GM12878 (cell line): ENCODE measurements at regions not wholly inside any gene's neighbourhood (a gene's known extent, or its start where the extent isn't known, plus 50 kb on each side); places are given as distances from the start of the nearest gene placed in this dataset.

Experiments
- ATAC-seq: fragments of 200-7000 bp; cut with Tn5 transposase; 3 replicates; pipeline ENCODE4 v1.9.1; 2020; ENCODE audit warnings: mild to moderate bottlenecking, moderate library complexity
- BruUV-seq: library from RNA; stranded (reverse); fragments of 400-500 nt; replicated peaks from 2 replicates; lab custom pipeline; 2021; lab: Mats Ljungman, UMichigan
- CTCF ChIA-PET: fragments of 300-600 bp; sonication (Branson Sonifier 250); formaldehyde crosslinking; extraction: SDS; loops from one replicate; lab custom pipeline; 2021; ENCODE audit warnings: inconsistent platforms; lab: Yijun Ruan, JAX
- POLR2A ChIA-PET: fragments of 350-600 bp; formaldehyde crosslinking; extraction: SDS; loops from one replicate; lab custom pipeline; 2021; ENCODE audit warnings: inconsistent platforms; lab: Charles Lee
- RAD21 ChIA-PET: fragments of 300-600 bp; sonication (Branson Sonifier 250); formaldehyde crosslinking; loops from one replicate; lab custom pipeline; 2023; ENCODE audit warnings: antibody characterized with exemption; ENCODE audit not compliant: unreplicated experiment; lab: Charles Lee
- SMC1A ChIA-PET: fragments of 300-600 bp; sonication (Branson Sonifier 250); formaldehyde crosslinking; loops from one replicate; lab custom pipeline; 2023; ENCODE audit not compliant: unreplicated experiment, uncharacterized antibody; lab: Charles Lee
- DNase-seq: peaks from one replicate; pipeline ENCODE4 v3.0.0-alpha.2; 2011; ENCODE audit warnings: low read depth, low spot score
- FAIRE-seq: peaks from 3 replicates; lab custom pipeline; 2011; peaks lifted over from hg19 to GRCh38; lab: Jason Lieb, UNC
- H2AFZ ChIP-seq: 2 replicates; pipeline ENCODE4 v1.6.0; 2011; ENCODE audit warnings: low read depth, low read length, control low read depth; ENCODE audit not compliant: control insufficient read depth
- H3K27ac ChIP-seq: 2 replicates; pipeline ENCODE4 v1.5.1; 2011; ENCODE audit warnings: control low read depth; ENCODE audit not compliant: control insufficient read depth, insufficient read depth
- H3K27me3 ChIP-seq, 2 experiments: replicated peaks in 1 of 2; 2 replicates each; pipeline versions ENCODE4 v1.6.0 to v1.6.1; 2011; ENCODE audit warnings: low read length in 1 of 2; ENCODE audit not compliant: control insufficient read depth in 2 of 2, insufficient read depth in 2 of 2
- H3K36me3 ChIP-seq, 2 experiments: 2 replicates each; pipeline ENCODE4 v1.5.1; 2011; ENCODE audit warnings: low read length in 1 of 2; ENCODE audit not compliant: control insufficient read depth in 2 of 2, insufficient read depth in 2 of 2
- H3K4me1 ChIP-seq: 2 replicates; pipeline ENCODE4 v1.6.1; 2011; ENCODE audit warnings: mild to moderate bottlenecking, low read length, moderate library complexity, mixed read lengths; ENCODE audit not compliant: control insufficient read depth, insufficient read depth
- H3K4me2 ChIP-seq: 2 replicates; pipeline ENCODE4 v1.6.0; 2011; ENCODE audit warnings: control low read depth; ENCODE audit not compliant: control insufficient read depth, insufficient read depth
- H3K4me3 ChIP-seq: fragments of 200-600 bp; sonication (generic); 2 replicates; pipeline ENCODE4 v1.5.1; 2016
- H3K79me2 ChIP-seq: 2 replicates; pipeline ENCODE4 v1.6.0; 2011; ENCODE audit warnings: low read length; ENCODE audit not compliant: control insufficient read depth, insufficient read depth
- H3K9ac ChIP-seq: 2 replicates; pipeline ENCODE4 v1.8.0; 2011; ENCODE audit warnings: low read length, control low read depth, mixed read lengths; ENCODE audit not compliant: control insufficient read depth, insufficient read depth
- H3K9me3 ChIP-seq: replicated peaks from 3 replicates; pipeline ENCODE4 v1.5.1; 2011; ENCODE audit warnings: mild to moderate bottlenecking, low read length; ENCODE audit not compliant: control insufficient read depth, insufficient read depth
- H4K20me1 ChIP-seq: 2 replicates; pipeline ENCODE4 v1.6.0; 2011; ENCODE audit not compliant: control insufficient read depth, insufficient read depth
- CHD4 ChIP-seq: fragments of 200-600 bp; sonication (generic); IDR thresholded peaks from 2 replicates; pipeline ENCODE4 v1.6.1; 2016; ENCODE audit warnings: mild to moderate bottlenecking
- JUNB ChIP-seq: IDR thresholded peaks from 2 replicates; pipeline ENCODE4 v1.6.1; 2016; ENCODE audit warnings: antibody characterized with exemption, mild to moderate bottlenecking
- KLF5 ChIP-seq: fragments of 450-650 bp; IDR thresholded peaks from 2 replicates; pipeline ENCODE4 v1.6.1; 2014; ENCODE audit warnings: mild to moderate bottlenecking; ENCODE audit not compliant: partially characterized antibody
- NFYA ChIP-seq: IDR thresholded peaks from 2 replicates; pipeline ENCODE4 v1.6.1; 2011; ENCODE audit warnings: low read depth, mild to moderate bottlenecking, low read length, improper control_type of control experiment, borderline replicate concordance
- NR2F1 ChIP-seq: fragments of 450-650 bp; conservative IDR thresholded peaks from 2 replicates; pipeline ENCODE4 v1.6.1; 2017; ENCODE audit warnings: mild to moderate bottlenecking
- PAX8 ChIP-seq: fragments of 450-650 bp; IDR thresholded peaks from 2 replicates; pipeline ENCODE4 v1.6.1; 2017; ENCODE audit warnings: mild to moderate bottlenecking, moderate library complexity
- SKIL ChIP-seq: fragments of 450-650 bp; IDR thresholded peaks from 2 replicates; pipeline ENCODE4 v1.6.1; 2017; ENCODE audit warnings: mild to moderate bottlenecking, low read depth, inconsistent platforms; ENCODE audit not compliant: poor library complexity, severe bottlenecking
- ZBTB40 ChIP-seq: fragments of 450-650 bp; IDR thresholded peaks from 2 replicates; pipeline ENCODE4 v1.6.1; 2016; ENCODE audit warnings: mild to moderate bottlenecking, moderate library complexity, borderline replicate concordance
- WGBS: methylation state at CpG from one replicate; pipeline ENCODE4 v1.1.6; 2016; ENCODE audit warnings: low lambda C conversion rate; ENCODE audit not compliant: insufficient replicate concordance, insufficient coverage; ENCODE audit errors: missing lambda C conversion rate; 5-methylcytosine and 5-hydroxymethylcytosine counted together
- in situ Hi-C: fragments of 300-500 bp; cut with MboI; formaldehyde crosslinking; loops from 9 replicates; pipeline ENCODE4 v1.14.3; 2018; ENCODE audit warnings: mixed read lengths
- intact Hi-C: fragments of 100-400 bp; cut with micrococcal nuclease; formaldehyde crosslinking; loops from one replicate; pipeline ENCODE4 v1.14.2; 2022; ENCODE audit not compliant: unreplicated experiment
- TF ChIP-seq, protein P1 (sequence below): IDR thresholded peaks from 2 replicates; pipeline ENCODE4 v1.6.1; 2012; ENCODE audit warnings: low read length, inconsistent platforms

DNA sequence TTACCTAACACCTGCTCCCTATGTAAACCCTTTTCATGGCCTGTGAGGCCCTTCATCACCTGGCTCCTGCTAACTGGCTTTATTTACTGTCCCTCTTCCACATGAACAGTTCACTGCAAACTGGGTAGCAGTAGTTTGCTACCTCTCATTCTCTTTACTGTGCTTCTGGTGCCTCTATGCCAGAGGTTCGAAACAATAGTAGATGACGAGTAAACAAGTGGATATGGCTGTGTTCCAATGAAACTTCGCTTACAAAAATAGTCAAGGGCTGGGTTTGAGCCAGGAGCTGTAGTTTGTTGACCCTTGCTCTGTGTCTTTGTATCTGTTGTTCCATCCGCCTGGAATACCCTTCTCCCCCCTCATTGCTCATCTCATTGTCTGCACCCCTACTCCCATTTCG, 233.6 kb upstream of the RMST start:
- FAIRE-seq (no peak), ATAC-seq (no peak), DNase-seq (no peak)
- intact Hi-C loops: no loop called here
- Histone ChIP-seq H3K79me2 (no peaks in the 10 kb centered on the region), H3K9ac (no peak overlapping the region), H3K4me2 (no peak overlapping the region), H3K9me3 (no peaks in the 10 kb centered on the region), H3K27me3 (no peaks in the 10 kb centered on the region), H4K20me1 (no peaks in the 10 kb centered on the region), H2AFZ (no peak overlapping the region), H3K4me3 (no peak overlapping the region), H3K4me1 (no peaks in the 10 kb centered on the region), H3K27ac (no peak overlapping the region), H3K36me3 (no peaks in the 10 kb centered on the region)
- no TSS peak for BruUV-seq
- TF ChIP-seq CHD4: no peak
- POLR2A ChIA-PET: no interaction called here
- SMC1A ChIA-PET: interaction anchor here (0.7 to 1.1 kb wide), 2 partner anchors 18 to 43 kb away, joined by 3 read pairs; no protein-coding TSS in a partner anchor
- WGBS: 21% methylated on average over 5 of the region's 5 CpGs
- in situ Hi-C loops: no loop called here
- RAD21 ChIA-PET: no interaction called here
- CTCF ChIA-PET: interaction anchor here (0.9 kb wide), 1 partner anchor 41 kb away, joined by 3 read pairs; no protein-coding TSS in a partner anchor

- CTCF ChIA-PET: no interaction called here
- intact Hi-C loops: no loop called here
- DNase-seq (no peak), ATAC-seq (no peak), FAIRE-seq (no peak)
- SMC1A ChIA-PET: interaction anchor here (1.4 kb wide), 1 partner anchor 10 kb away, joined by 4 read pairs; no protein-coding TSS in a partner anchor
- no peaks in the 10 kb centered on the region for H3K9me3 ChIP-seq
- no peaks in the 10 kb centered on the region for H4K20me1 ChIP-seq
- no peaks in the 10 kb centered on the region for H3K4me1 ChIP-seq
- RAD21 ChIA-PET: no interaction called here
- no TSS peak for BruUV-seq
- no peaks in the 10 kb centered on the region for H3K27me3 ChIP-seq
- H3K36me3 ChIP-seq: no peaks in the 10 kb centered on the region
- H3K4me3 ChIP-seq: no peak overlapping the region
- H3K79me2 ChIP-seq: no peaks in the 10 kb centered on the region
- H3K27ac ChIP-seq: no peak overlapping the region
- no peak overlapping the region for H3K4me2 ChIP-seq
- POLR2A ChIA-PET: no interaction called here
- in situ Hi-C loops: no loop called here
- no peak overlapping the region for H3K9ac ChIP-seq
- 53% methylated on average over 10 of the region's 10 CpGs for WGBS
- H2AFZ ChIP-seq: no peak overlapping the region
- TF ChIP-seq, protein P1, sequence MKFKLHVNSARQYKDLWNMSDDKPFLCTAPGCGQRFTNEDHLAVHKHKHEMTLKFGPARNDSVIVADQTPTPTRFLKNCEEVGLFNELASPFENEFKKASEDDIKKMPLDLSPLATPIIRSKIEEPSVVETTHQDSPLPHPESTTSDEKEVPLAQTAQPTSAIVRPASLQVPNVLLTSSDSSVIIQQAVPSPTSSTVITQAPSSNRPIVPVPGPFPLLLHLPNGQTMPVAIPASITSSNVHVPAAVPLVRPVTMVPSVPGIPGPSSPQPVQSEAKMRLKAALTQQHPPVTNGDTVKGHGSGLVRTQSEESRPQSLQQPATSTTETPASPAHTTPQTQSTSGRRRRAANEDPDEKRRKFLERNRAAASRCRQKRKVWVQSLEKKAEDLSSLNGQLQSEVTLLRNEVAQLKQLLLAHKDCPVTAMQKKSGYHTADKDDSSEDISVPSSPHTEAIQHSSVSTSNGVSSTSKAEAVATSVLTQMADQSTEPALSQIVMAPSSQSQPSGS: no peak
- TF ChIP-seq NR2F1: no peak
- no peak for TF ChIP-seq ZBTB40
- TF ChIP-seq NFYA: no peak
- TF ChIP-seq SKIL: no peak
- TF ChIP-seq KLF5: no peak
- TF ChIP-seq PAX8: no peak
- no peak for TF ChIP-seq JUNB
Measured at GRCh38 chr12:97235102-97235501, 227.5 kb upstream of the RMST start.
